ENCODE measurements at regions not wholly inside any gene's neighbourhood (a gene's known extent, or its start where the extent isn't known, plus 50 kb on each side); places are given as distances from the start of the nearest gene placed in this dataset.

DNA sequence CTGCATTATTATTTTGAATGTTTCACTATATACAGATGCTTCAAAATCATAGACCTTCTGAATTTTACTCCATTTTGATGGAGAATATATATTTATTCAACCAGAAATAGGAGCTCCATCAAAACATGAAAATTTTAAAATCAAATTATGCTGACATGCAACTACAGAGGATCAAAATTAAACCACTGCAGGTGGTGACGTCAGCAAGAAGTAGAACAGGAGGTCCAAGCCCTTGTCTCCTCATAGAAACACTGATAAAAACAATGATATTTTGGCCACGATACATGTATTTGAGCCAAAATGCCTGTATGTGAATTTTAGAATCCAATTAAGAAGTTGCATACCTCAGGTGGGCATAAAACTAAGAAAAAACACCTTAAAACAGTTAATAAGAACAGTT is 236.6 kb upstream of the FBXL7 start:
- H3K27me3 Mint-ChIP-seq (ENCODE audit: low read depth in 2 of 2) = no peaks in the 10 kb centered on the region
- no peaks in the 10 kb centered on the region for H3K36me3 Mint-ChIP-seq
- ATAC-seq (no peak), DNase-seq (no peak)
- H3K4me1 Mint-ChIP-seq = no peaks in the 10 kb centered on the region
- H3K4me1 ChIP-seq (ENCODE audit: control insufficient read depth, insufficient read depth, low read length) = no peaks in the 10 kb centered on the region
- intact Hi-C loops (cut with micrococcal nuclease) = no loop called here
- H3K27ac ChIP-seq (ENCODE audit: low read length) = no peak overlapping the region
- peaks cover 2% of the 10 kb centered on the region for H3K9me3 ChIP-seq (ENCODE audit: control insufficient read depth, insufficient read depth, low read length)
- no peak overlapping the region for H3K4me3 Mint-ChIP-seq
- no peaks in the 10 kb centered on the region for H3K27me3 ChIP-seq (ENCODE audit: control insufficient read depth, insufficient read depth, low read length)
- WGBS (ENCODE audit: insufficient coverage) = 80% methylated on average over 2 of the region's 2 CpGs
- H3K4me3 ChIP-seq (ENCODE audit: low read length) = no peak overlapping the region
- H3K9me3 Mint-ChIP-seq = peaks cover 5 to 6% of the 10 kb centered on the region in 2 donors
- no peak overlapping the region for H3K27ac Mint-ChIP-seq
- no peaks in the 10 kb centered on the region for H3K36me3 ChIP-seq (ENCODE audit: control insufficient read depth, insufficient read depth, low read length)
- no peak for TF ChIP-seq CTCF (IDR thresholded peaks at IDR 0.05)

DNA sequence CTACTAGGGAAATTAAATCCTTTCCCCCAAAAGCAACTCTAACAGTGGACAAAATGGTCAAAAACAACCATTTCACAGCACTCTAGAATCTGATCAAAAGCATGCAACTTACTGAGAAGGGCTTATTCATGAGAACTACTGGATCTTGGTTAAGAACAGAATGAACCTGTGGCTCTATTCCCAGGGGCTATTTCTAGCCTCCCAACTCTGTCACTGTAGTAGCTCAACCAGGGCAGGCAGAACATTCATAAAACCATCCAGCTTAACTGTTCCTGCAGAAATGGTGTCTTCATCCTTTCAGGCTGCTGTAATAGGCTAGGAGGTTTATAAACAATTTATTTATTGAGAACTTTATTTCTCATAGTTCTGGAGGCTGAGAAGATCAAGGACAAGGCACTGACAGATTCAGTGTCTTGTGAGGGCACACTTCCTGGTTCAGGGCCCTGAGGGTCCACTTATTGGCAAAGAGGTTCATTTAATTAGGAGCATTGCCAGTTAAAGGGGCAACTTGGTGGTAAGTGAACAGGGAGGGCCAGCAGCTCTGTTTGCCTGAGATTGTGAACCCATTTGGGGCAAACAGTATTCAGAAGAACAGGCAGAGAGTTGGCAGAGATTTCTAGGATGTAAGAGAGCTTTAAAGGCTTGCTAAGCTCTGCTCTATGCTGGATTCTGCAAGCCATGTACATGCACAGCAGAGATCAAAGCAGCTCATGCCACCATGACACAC is 238.5 kb upstream of the FBXL7 start:
- H3K9me3 Mint-ChIP-seq = peaks cover 5 to 6% of the 10 kb centered on the region in 2 donors
- DNase-seq = no peak
- no peak overlapping the region for H3K27ac Mint-ChIP-seq
- no peaks in the 10 kb centered on the region for H3K4me1 Mint-ChIP-seq
- no peak overlapping the region for H3K4me3 Mint-ChIP-seq
- TF ChIP-seq CTCF (IDR thresholded peaks at IDR 0.05) = no peak
- H3K36me3 Mint-ChIP-seq = no peaks in the 10 kb centered on the region
- H3K27me3 Mint-ChIP-seq (ENCODE audit: low read depth in 2 of 2) = no peaks in the 10 kb centered on the region
- H3K36me3 ChIP-seq (ENCODE audit: control insufficient read depth, insufficient read depth, low read length) = no peaks in the 10 kb centered on the region
- H3K9me3 ChIP-seq (ENCODE audit: control insufficient read depth, insufficient read depth, low read length) = peaks cover 2% of the 10 kb centered on the region
- H3K27ac ChIP-seq (ENCODE audit: low read length) = no peak overlapping the region
- no peaks in the 10 kb centered on the region for H3K27me3 ChIP-seq (ENCODE audit: control insufficient read depth, insufficient read depth, low read length)
- ATAC-seq = no peak
- no peak overlapping the region for H3K4me3 ChIP-seq (ENCODE audit: low read length)
- intact Hi-C loops (cut with micrococcal nuclease) = no loop called here
- no peaks in the 10 kb centered on the region for H3K4me1 ChIP-seq (ENCODE audit: control insufficient read depth, insufficient read depth, low read length)

DNA sequence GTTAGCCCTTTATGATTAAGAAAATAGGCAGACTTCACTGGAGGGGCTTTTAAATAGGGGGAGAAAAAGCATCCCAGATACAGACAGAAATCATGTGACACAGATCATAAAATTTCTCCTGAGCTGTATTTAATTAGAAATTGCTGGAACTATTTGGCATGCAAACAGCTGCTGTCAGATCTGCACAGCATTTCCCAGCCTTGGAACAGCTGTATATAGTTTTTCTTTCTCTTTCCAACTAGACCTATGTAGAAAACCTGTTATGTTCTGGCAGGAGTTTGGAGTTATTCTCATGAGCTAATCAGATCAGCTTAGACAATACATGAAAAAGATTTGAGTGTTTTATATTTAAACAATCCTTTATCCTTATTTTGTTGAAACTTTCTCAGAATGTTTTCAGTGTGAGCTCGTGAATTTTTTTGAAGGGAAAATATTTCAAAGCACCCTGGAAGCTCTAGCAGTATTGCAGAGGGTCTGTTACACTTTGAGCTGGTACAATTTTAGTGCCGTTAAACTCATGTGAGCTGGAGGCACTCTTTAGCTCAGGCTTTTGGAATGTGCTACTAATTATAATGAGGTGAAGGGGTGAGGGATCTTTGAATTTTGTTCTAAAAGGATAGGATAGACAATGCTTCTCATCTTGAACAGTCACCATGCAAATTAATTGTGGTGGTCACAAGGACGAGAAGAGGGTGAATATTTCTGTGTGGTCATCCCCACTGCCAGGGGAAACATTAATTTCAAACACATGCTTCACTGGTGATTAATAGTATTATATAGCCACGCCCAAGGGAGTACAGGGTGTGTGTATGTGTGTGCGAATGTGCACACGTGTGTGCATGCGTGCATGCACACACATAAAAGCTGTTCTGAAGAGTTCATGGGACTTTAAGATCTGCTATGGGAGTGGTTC is 239.4 kb upstream of the FBXL7 start:
- Mint-ChIP-seq H3K27ac (no peak overlapping the region), H3K9me3 (peaks cover 5 to 6% of the 10 kb centered on the region in 2 donors), H3K4me3 (no peak overlapping the region), H3K36me3 (no peaks in the 10 kb centered on the region), H3K27me3 (ENCODE audit: low read depth in 2 of 2) (no peaks in the 10 kb centered on the region), H3K4me1 (no peaks in the 10 kb centered on the region)
- no peak for DNase-seq
- Histone ChIP-seq H3K4me3 (ENCODE audit: low read length) (no peak overlapping the region), H3K27ac (ENCODE audit: low read length) (no peak overlapping the region), H3K9me3 (ENCODE audit: control insufficient read depth, insufficient read depth, low read length) (peaks cover 2% of the 10 kb centered on the region), H3K4me1 (ENCODE audit: control insufficient read depth, insufficient read depth, low read length) (no peaks in the 10 kb centered on the region), H3K36me3 (ENCODE audit: control insufficient read depth, insufficient read depth, low read length) (no peaks in the 10 kb centered on the region), H3K27me3 (ENCODE audit: control insufficient read depth, insufficient read depth, low read length) (no peaks in the 10 kb centered on the region)
- ATAC-seq = no peak
- 84% methylated on average over 6 of the region's 7 CpGs for WGBS (ENCODE audit: insufficient coverage)
- no peak for TF ChIP-seq CTCF (IDR thresholded peaks at IDR 0.05)
- intact Hi-C loops (cut with micrococcal nuclease) = no loop called here

Data from natural killer cell (primary cell).